Left lung (tissue), 4 donors: ENCODE measurements at regions not wholly inside any gene's neighbourhood (a gene's known extent, or its start where the extent isn't known, plus 50 kb on each side); places are given as distances from the start of the nearest gene placed in this dataset.

Experiments
- ATAC-seq: fragments of 200-7000 bp; cut with Tn5 transposase; one replicate; pipeline ENCODE4 v1.9.1; 2020; ENCODE audit warnings: moderate library complexity
- DNase-seq, 4 donors: peaks; one replicate each; pipeline ENCODE4 v3.0.0-alpha.2; 2013 to 2020
- H3K27ac ChIP-seq, 2 donors: fragments of 200-600 bp; sonication (generic) in 1 of 2; one replicate each; pipeline versions ENCODE4 v1.5.0 to v1.8.0; 2020 to 2021
- H3K27me3 ChIP-seq, 2 donors: fragments of 200-600 bp; sonication (generic) in 1 of 2; one replicate each; pipeline versions ENCODE4 v1.5.0 to v1.8.0; 2020 to 2021
- H3K36me3 ChIP-seq, 2 donors: fragments of 200-600 bp; sonication (generic) in 1 of 2; one replicate each; pipeline versions ENCODE4 v1.5.0 to v1.8.0; 2020 to 2021
- H3K4me1 ChIP-seq, 2 donors: fragments of 200-600 bp; one replicate each; pipeline ENCODE4 v1.8.0; 2021
- H3K4me3 ChIP-seq, 2 donors: fragments of 200-600 bp; sonication (generic) in 1 of 2; one replicate each; pipeline versions ENCODE4 v1.5.0 to v1.8.0; 2020 to 2021; ENCODE audit warnings: mild to moderate bottlenecking in 1 of 2
- H3K9me3 ChIP-seq, 2 donors: fragments of 200-600 bp; sonication (generic) in 1 of 2; one replicate each; pipeline versions ENCODE4 v1.5.0 to v1.8.0; 2020 to 2021
- CTCF ChIP-seq, 2 donors: fragments of 200-600 bp; sonication (generic) in 1 of 2; IDR thresholded peaks; one replicate each; pipeline versions ENCODE4 v1.5.0 to v1.8.0; 2021; ENCODE audit warnings: antibody characterized with exemption in 2 of 2
- intact Hi-C, 2 donors: fragments of 100-400 bp; cut with DNase I; formaldehyde crosslinking; loops; one replicate each; pipeline versions ENCODE4 v1.11.2 to v1.14.2; 2022
- donor health status: DM: no; HTN: yes; CAD: no.
- donor health status: DM: no; HTN: no; CAD: no.

- intact Hi-C loops, result no loop called here
- no peak overlapping the region for H3K4me3 ChIP-seq
- no peak overlapping the region for H3K27ac ChIP-seq
- no peaks in the 10 kb centered on the region for H3K9me3 ChIP-seq
- no peaks in the 10 kb centered on the region for H3K27me3 ChIP-seq
- no peak for DNase-seq
- TF ChIP-seq CTCF (IDR thresholded peaks at IDR 0.05), result no peak
- no peaks in the 10 kb centered on the region for H3K36me3 ChIP-seq
- peak; percentile 63 for ATAC-seq
- peaks cover 0 to 42% of the 10 kb centered on the region in 2 donors for H3K4me1 ChIP-seq
Measured at GRCh38 chr1:229127301-229127700, 143.6 kb upstream of the RAB4A start.

- Histone ChIP-seq H3K4me1 (peaks cover 0 to 44% of the 10 kb centered on the region in 2 donors), H3K36me3 (no peaks in the 10 kb centered on the region), H3K4me3 (no peak overlapping the region), H3K27me3 (no peaks in the 10 kb centered on the region), H3K27ac (no peak overlapping the region), H3K9me3 (no peaks in the 10 kb centered on the region)
- intact Hi-C loops, result no loop called here
- no peak for ATAC-seq
- DNase-seq, result no peak
- TF ChIP-seq CTCF (IDR thresholded peaks at IDR 0.05), result no peak
Measured at GRCh38 chr1:229128066-229128608, 142.8 kb upstream of the RAB4A start.

GRCh38 chr1:229129301-229130027 lies 141.4 kb upstream of the RAB4A start:
- Histone ChIP-seq H3K27me3 (no peaks in the 10 kb centered on the region), H3K27ac (no peak overlapping the region), H3K9me3 (no peaks in the 10 kb centered on the region), H3K4me1 (peaks cover 0 to 57% of the 10 kb centered on the region in 2 donors), H3K4me3 (no peak overlapping the region), H3K36me3 (no peaks in the 10 kb centered on the region)
- DNase-seq, result no peak
- ATAC-seq, result no peak
- intact Hi-C loops, result no loop called here
- no peak for TF ChIP-seq CTCF (IDR thresholded peaks at IDR 0.05)

- H3K9me3 ChIP-seq, result peaks cover 0 to 5% of the 10 kb centered on the region in 2 donors
- intact Hi-C loops, result no loop called here
- DNase-seq, result peak in 1 of 4 donors; percentile 59
- H3K27ac ChIP-seq, result no peak overlapping the region
- peaks cover 0 to 59% of the 10 kb centered on the region in 2 donors for H3K4me1 ChIP-seq
- no peaks in the 10 kb centered on the region for H3K36me3 ChIP-seq
- H3K4me3 ChIP-seq, result no peak overlapping the region
- TF ChIP-seq CTCF (IDR thresholded peaks at IDR 0.05), result no peak
- ATAC-seq, result peak; percentile 70
- no peaks in the 10 kb centered on the region for H3K27me3 ChIP-seq
Measured at GRCh38 chr1:229130028-229130668, 140.8 kb upstream of the RAB4A start.
